ENCODE measurements at regions not wholly inside any gene's neighbourhood (a gene's known extent, or its start where the extent isn't known, plus 50 kb on each side); places are given as distances from the start of the nearest gene placed in this dataset.

- Mint-ChIP-seq H3K4me1 (ENCODE audit: low read depth) (no peaks in the 10 kb centered on the region), H3K27me3 (no peaks in the 10 kb centered on the region), H3K27ac (no peak overlapping the region), H3K4me3 (no peak overlapping the region), H3K9me3 (peaks cover 4% of the 10 kb centered on the region), H3K36me3 (ENCODE audit: low read depth) (no peaks in the 10 kb centered on the region)
Measured at GRCh38 chr5:92519811-92520632, 1061.0 kb downstream of the NR2F1-AS1 start.

GRCh38 chr5:92518318-92518904 is 1062.6 kb downstream of the NR2F1-AS1 start:
- Mint-ChIP-seq H3K9me3 (peaks cover 4% of the 10 kb centered on the region), H3K36me3 (ENCODE audit: low read depth) (no peaks in the 10 kb centered on the region), H3K27ac (no peak overlapping the region), H3K4me3 (no peak overlapping the region), H3K4me1 (ENCODE audit: low read depth) (no peaks in the 10 kb centered on the region), H3K27me3 (no peaks in the 10 kb centered on the region)

GRCh38 chr5:92514896-92515295 is 1066.1 kb downstream of the NR2F1-AS1 start:
- Mint-ChIP-seq H3K27ac (no peak overlapping the region), H3K4me3 (no peak overlapping the region), H3K9me3 (peaks cover 13% of the 10 kb centered on the region), H3K4me1 (ENCODE audit: low read depth) (no peaks in the 10 kb centered on the region), H3K27me3 (no peaks in the 10 kb centered on the region), H3K36me3 (ENCODE audit: low read depth) (no peaks in the 10 kb centered on the region)

GRCh38 chr5:92513067-92513466 is 1068.0 kb downstream of the NR2F1-AS1 start:
- no peak overlapping the region for H3K27ac Mint-ChIP-seq
- H3K36me3 Mint-ChIP-seq (ENCODE audit: low read depth) = no peaks in the 10 kb centered on the region
- H3K4me3 Mint-ChIP-seq = no peak overlapping the region
- H3K9me3 Mint-ChIP-seq = peaks cover 13% of the 10 kb centered on the region
- no peaks in the 10 kb centered on the region for H3K27me3 Mint-ChIP-seq
- no peaks in the 10 kb centered on the region for H3K4me1 Mint-ChIP-seq (ENCODE audit: low read depth)

- H3K9me3 Mint-ChIP-seq = peaks cover 21% of the 10 kb centered on the region
- no peaks in the 10 kb centered on the region for H3K36me3 Mint-ChIP-seq (ENCODE audit: low read depth)
- H3K4me3 Mint-ChIP-seq = no peak overlapping the region
- H3K27me3 Mint-ChIP-seq = no peaks in the 10 kb centered on the region
- H3K27ac Mint-ChIP-seq = no peak overlapping the region
- H3K4me1 Mint-ChIP-seq (ENCODE audit: low read depth) = no peaks in the 10 kb centered on the region
Measured at GRCh38 chr5:92508271-92508670, 1072.7 kb downstream of the NR2F1-AS1 start.

GRCh38 chr5:92505925-92506324 is 1075.1 kb downstream of the NR2F1-AS1 start:
- no peak overlapping the region for H3K27ac Mint-ChIP-seq
- no peaks in the 10 kb centered on the region for H3K4me1 Mint-ChIP-seq (ENCODE audit: low read depth)
- no peaks in the 10 kb centered on the region for H3K27me3 Mint-ChIP-seq
- H3K9me3 Mint-ChIP-seq = peaks cover 9% of the 10 kb centered on the region
- H3K36me3 Mint-ChIP-seq (ENCODE audit: low read depth) = no peaks in the 10 kb centered on the region
- no peak overlapping the region for H3K4me3 Mint-ChIP-seq

GRCh38 chr5:92505145-92505544 is 1075.9 kb downstream of the NR2F1-AS1 start:
- H3K27ac Mint-ChIP-seq = no peak overlapping the region
- H3K36me3 Mint-ChIP-seq (ENCODE audit: low read depth) = no peaks in the 10 kb centered on the region
- peaks cover 12% of the 10 kb centered on the region for H3K9me3 Mint-ChIP-seq
- no peaks in the 10 kb centered on the region for H3K27me3 Mint-ChIP-seq
- H3K4me3 Mint-ChIP-seq = no peak overlapping the region
- no peaks in the 10 kb centered on the region for H3K4me1 Mint-ChIP-seq (ENCODE audit: low read depth)

GRCh38 chr5:92504346-92504745 is 1076.7 kb downstream of the NR2F1-AS1 start:
- Mint-ChIP-seq H3K27ac (no peak overlapping the region), H3K4me3 (no peak overlapping the region), H3K9me3 (peaks cover 12% of the 10 kb centered on the region), H3K27me3 (no peaks in the 10 kb centered on the region), H3K4me1 (ENCODE audit: low read depth) (no peaks in the 10 kb centered on the region), H3K36me3 (ENCODE audit: low read depth) (no peaks in the 10 kb centered on the region)

GRCh38 chr5:92500752-92501151 is 1080.3 kb downstream of the NR2F1-AS1 start:
- Mint-ChIP-seq H3K4me3 (no peak overlapping the region), H3K27ac (no peak overlapping the region), H3K27me3 (no peaks in the 10 kb centered on the region), H3K4me1 (ENCODE audit: low read depth) (no peaks in the 10 kb centered on the region), H3K36me3 (ENCODE audit: low read depth) (no peaks in the 10 kb centered on the region), H3K9me3 (peaks cover 12% of the 10 kb centered on the region)

GRCh38 chr5:92496545-92496944 is 1084.5 kb downstream of the NR2F1-AS1 start:
- Mint-ChIP-seq H3K36me3 (ENCODE audit: low read depth) (no peaks in the 10 kb centered on the region), H3K4me1 (ENCODE audit: low read depth) (no peaks in the 10 kb centered on the region), H3K27ac (no peak overlapping the region), H3K4me3 (no peak overlapping the region), H3K9me3 (peaks cover 4% of the 10 kb centered on the region), H3K27me3 (no peaks in the 10 kb centered on the region)

GRCh38 chr5:92494508-92494907 is 1086.5 kb downstream of the NR2F1-AS1 start:
- H3K27ac Mint-ChIP-seq = no peak overlapping the region
- H3K4me1 Mint-ChIP-seq (ENCODE audit: low read depth) = no peaks in the 10 kb centered on the region
- no peaks in the 10 kb centered on the region for H3K9me3 Mint-ChIP-seq
- H3K4me3 Mint-ChIP-seq = no peak overlapping the region
- H3K27me3 Mint-ChIP-seq = no peaks in the 10 kb centered on the region
- no peaks in the 10 kb centered on the region for H3K36me3 Mint-ChIP-seq (ENCODE audit: low read depth)

GRCh38 chr5:92492908-92493307 is 1088.1 kb downstream of the NR2F1-AS1 start:
- Mint-ChIP-seq H3K9me3 (no peaks in the 10 kb centered on the region), H3K4me1 (ENCODE audit: low read depth) (no peaks in the 10 kb centered on the region), H3K4me3 (no peak overlapping the region), H3K36me3 (ENCODE audit: low read depth) (no peaks in the 10 kb centered on the region), H3K27me3 (no peaks in the 10 kb centered on the region), H3K27ac (no peak overlapping the region)

GRCh38 chr5:92484484-92484883 is 1096.5 kb downstream of the NR2F1-AS1 start:
- Mint-ChIP-seq H3K4me3 (no peak overlapping the region), H3K36me3 (ENCODE audit: low read depth) (no peaks in the 10 kb centered on the region), H3K4me1 (ENCODE audit: low read depth) (no peaks in the 10 kb centered on the region), H3K27ac (no peak overlapping the region), H3K27me3 (no peaks in the 10 kb centered on the region), H3K9me3 (peaks cover 7% of the 10 kb centered on the region)

- H3K36me3 Mint-ChIP-seq (ENCODE audit: low read depth) = no peaks in the 10 kb centered on the region
- H3K9me3 Mint-ChIP-seq = peaks cover 9% of the 10 kb centered on the region
- H3K27me3 Mint-ChIP-seq = no peaks in the 10 kb centered on the region
- no peak overlapping the region for H3K27ac Mint-ChIP-seq
- H3K4me3 Mint-ChIP-seq = no peak overlapping the region
- H3K4me1 Mint-ChIP-seq (ENCODE audit: low read depth) = no peaks in the 10 kb centered on the region
Measured at GRCh38 chr5:92472981-92473566, 1090.0 kb upstream of the ARRDC3 start.

GRCh38 chr5:92471861-92472260 is 1088.7 kb upstream of the ARRDC3 start:
- Mint-ChIP-seq H3K27ac (no peak overlapping the region), H3K4me1 (ENCODE audit: low read depth) (no peaks in the 10 kb centered on the region), H3K9me3 (peaks cover 9% of the 10 kb centered on the region), H3K36me3 (ENCODE audit: low read depth) (no peaks in the 10 kb centered on the region), H3K27me3 (no peaks in the 10 kb centered on the region), H3K4me3 (no peak overlapping the region)

All from stimulated activated naive CD8-positive, alpha-beta T cell treated with anti-CD3 and anti-CD28 coated beads, Interleukin-15, Interleukin-2, amounts not matched to agents 100 ng/mL and 50 ng/mL, for 24 hours (primary cell).